NCI-H1436 treated with DMSO at 0.1 percent for 48 hours (cell line): ENCODE measurements at regions not wholly inside any gene's neighbourhood (a gene's known extent, or its start where the extent isn't known, plus 50 kb on each side); places are given as distances from the start of the nearest gene placed in this dataset.
"Not testable (repeated sequence)": the region's sequence is repeated elsewhere in the genome, so short reads cannot be mapped to it uniquely, and the experiment has no call there.

Source experiments
- DNase-seq: peaks from one replicate; lab custom pipeline; 2025; lab: John Stamatoyannopoulos, UW

DNA sequence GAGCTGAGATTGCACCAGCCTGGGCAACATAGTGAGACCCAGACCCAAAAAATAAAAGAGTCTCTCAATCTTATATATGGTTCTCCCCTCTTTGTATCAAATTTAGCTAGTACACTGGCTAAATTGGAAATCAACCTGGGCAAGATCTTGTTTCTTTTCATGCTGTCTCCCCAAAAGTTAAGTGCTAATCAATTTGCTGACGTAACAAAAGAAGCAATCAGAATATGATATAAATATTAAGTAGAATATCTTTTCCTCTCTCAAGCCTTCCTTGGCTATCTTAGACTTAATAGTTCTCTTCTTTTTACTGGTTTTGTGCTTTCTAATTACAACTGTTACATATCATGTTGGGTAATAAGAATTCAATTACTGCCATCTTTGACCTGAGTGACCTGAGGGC lies 258.9 kb downstream of the KCNRG start:
- DNase-seq, result no peak

DNA sequence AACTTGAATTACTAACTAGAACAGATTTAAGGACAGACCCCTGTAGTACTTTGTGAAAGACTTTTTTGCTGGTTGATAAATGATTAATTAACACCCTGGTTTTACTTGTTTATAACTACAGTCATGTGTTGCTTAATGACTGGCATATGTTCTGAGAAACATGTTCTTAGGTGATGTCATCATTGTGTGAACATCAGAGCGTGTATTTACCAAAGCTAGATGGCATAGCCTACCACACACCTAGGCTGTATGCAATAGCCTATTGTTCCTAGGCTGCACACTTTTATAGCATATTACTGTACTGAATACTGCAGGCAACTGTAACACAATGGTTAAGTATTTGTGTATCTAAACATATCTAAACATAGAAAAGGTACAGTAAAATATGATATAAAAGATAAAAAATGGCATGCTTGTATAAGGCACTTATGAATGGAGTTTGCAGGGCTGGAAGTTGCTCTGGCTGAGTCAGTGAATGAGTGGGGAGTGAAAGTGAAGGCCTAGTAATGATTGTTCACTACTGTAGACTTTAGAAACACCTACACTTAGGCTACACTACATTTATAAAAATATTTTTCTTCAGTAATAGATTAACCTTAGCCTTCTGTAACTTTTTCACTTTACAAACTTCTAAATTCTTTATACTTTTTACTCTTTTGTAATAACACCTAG lies 260.3 kb downstream of the KCNRG start:
- DNase-seq, result no peak

DNA sequence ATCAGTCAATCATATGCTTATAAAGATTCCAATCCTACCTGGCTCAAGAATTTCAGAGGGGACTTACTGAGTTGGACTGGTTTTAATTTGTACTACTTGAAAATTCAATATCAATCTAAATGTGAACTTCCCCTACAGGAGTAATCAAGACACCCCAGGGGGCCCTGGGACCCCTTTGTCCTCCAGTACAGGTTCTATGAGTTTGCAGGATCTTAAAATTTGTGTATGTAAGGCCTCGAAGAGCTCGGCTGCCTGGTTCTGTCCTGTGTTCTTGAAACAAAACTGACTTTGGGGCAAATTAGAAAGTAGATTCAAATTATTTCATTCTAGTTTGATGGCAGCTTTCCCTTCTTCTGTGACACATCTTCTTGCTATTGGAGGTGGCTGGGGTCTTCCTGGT lies 261.3 kb downstream of the KCNRG start:
- no peak for DNase-seq

DNA sequence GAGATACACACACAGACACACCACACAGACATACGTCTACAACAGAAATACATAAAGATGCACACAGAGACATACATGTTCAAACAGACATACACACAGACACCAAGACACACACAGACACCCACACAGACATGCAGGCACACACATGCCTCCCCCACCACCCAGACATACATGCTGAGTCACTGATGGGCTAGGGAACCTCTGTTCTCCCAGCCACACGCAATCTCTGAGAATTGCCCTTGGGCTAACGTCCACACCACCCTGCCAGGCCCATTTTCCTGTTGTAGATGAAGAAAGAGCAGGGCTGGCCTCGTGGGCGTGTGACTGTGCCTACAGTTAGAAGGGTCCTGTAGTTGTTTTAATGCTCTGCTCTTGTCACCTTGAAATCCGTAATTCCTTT lies 261.9 kb downstream of the KCNRG start:
- no peak for DNase-seq

DNA sequence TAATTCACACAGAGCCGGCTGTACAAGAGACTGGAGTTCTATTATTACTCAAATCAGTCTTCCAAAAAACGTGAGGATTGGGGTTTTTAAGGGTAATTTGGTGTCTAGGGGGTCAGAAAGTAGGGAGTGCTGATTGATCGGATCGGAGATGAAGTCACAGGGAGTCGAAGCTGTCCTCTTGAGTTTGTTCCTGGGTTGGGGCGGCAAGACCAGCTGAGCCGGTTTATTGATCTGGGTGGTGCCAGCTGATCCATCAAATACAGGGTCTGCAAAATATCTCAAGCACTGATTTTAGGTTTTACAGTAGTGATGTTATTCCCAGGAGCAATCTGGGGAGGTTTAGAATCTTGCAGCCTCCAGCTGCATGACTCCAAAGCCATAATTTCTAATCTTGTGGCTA lies 262.7 kb downstream of the KCNRG start:
- DNase-seq, result no peak

DNA sequence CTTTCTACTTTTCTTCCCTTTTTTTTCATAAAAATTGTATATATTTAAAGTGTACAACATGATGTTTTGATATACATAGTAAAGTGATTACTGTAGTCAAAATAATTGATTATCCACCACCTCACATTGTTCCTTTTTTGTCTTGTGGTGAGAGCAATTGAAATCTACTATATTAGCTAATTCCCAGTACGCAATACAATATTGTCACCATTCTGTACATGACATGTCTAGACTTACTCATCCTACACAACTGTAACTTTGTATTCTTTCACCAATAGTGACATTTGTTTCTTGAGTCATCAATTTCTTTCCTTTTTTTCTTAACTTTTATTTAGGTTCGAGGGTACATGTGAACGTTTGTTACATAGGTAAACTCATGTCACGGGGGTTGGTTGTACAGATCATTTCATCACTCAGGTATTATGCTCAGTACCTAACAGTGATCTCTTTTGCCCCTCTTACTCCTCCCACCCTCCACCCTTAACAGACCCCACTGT lies 265.2 kb downstream of the KCNRG start:
- DNase-seq, result no peak

DNA sequence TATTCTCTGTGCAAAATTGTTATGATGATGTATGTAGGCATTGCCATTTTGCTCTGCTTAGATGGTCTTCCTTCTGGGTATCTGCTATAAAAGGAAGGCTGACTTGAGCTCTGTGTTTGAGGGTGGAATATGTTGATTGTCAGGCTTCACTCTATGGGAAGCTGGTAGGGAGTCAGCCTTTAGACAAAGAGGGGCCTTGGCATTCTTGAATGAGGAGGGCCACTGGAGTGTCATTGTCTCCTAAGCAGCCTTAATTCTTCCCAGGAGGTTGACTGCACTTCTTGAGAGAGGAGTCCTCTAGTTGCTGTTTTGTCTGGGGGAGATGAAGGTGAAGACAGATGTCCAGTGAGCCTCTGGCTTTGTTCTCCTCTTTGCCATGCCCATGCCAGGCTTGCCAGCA lies 266.8 kb downstream of the KCNRG start:
- no peak for DNase-seq

DNA sequence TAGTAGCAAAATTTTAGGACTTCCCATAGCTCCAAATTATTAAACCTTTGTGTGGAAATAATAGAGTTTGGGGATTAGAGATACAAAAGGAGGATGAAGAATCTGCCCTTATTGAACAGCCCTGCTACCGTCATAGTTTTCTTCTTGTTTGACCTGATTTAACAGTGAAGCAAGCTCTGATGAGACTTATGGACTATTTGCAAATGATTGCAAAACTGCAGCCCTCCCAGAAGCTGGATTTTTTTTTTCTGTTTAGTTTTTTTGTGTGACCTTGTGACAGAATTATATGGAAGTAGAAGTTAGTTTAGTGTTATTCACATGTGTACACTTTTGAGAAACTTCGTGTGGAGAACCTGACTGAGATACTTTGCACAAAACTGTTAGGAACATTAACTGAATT lies 267.8 kb downstream of the KCNRG start:
- DNase-seq, result no peak

DNA sequence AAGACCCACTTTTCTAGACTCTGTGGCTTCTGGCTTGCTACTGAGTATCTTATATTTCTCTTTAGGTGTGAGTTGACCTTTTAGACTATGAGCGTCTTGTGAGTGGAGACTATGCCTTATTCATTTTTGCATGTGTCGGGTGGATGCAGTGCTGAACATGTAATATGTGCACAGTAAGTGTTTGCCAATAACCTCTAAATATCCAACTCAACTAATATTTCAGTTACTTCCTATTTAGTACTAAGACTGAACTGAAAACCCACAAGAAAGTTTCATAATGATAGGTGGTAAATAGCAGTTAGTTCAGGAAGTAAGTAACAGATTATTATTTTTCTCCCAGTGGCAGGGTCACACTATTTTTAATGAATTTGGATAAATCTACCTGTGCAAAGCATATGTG lies 269.3 kb downstream of the KCNRG start:
- no peak for DNase-seq

DNA sequence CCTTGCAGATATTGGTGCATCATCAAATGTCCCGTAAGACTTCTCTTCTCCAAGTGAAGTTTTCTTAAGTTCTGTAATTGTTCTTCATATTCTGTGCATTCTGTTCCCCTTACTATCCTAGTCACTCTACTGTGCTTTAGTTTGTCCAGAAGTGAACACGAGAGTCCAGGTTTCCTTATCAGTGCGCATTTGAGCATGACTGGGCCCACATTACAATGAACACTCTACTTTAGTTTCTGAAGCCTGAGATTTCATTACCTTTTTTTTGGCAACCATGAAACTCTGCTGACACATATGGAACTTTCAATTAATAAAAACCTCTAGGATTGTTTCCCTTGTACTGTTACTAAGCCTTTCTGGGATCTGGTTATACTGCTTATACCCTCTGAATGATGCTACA lies 270.0 kb downstream of the KCNRG start:
- DNase-seq, result no peak

DNA sequence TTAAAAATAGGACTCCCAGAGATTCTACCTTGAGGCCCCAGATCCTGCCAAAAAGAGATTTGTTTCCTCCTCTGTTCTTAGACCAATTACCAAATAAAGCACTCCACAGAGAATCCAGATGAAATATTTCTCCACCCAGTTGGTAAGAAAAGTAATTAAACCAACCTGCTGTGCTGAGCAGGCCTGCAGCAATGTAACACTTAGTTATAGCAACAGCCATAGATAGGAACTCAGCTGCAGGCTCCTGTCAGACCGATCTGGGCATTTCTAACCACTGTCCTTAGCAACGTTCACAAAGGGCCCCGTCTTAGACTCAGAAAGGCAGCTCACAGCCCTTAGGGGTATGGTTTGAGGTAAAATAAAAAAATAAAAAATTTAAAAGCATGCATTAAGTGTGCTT lies 271.1 kb downstream of the KCNRG start:
- no peak for DNase-seq

DNA sequence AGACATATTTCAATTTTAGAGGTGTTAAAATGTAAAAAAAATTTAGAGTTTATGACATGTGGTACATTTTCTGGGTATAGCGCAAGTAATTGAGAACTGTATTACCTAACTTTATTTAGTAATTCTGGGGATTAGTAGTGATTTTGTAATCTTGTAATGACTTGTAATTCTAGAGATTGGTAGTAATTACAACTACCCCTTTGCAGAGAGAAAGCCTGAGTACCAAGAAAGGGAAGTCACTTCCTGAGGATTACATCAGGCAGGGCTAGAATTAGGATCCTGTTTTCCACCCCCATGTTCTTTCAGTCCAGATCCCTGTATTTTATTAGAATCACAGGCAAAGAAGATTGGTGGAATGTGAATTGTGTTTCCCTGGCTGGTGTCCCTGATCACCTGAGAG lies 274.9 kb downstream of the KCNRG start:
- no peak for DNase-seq

DNA sequence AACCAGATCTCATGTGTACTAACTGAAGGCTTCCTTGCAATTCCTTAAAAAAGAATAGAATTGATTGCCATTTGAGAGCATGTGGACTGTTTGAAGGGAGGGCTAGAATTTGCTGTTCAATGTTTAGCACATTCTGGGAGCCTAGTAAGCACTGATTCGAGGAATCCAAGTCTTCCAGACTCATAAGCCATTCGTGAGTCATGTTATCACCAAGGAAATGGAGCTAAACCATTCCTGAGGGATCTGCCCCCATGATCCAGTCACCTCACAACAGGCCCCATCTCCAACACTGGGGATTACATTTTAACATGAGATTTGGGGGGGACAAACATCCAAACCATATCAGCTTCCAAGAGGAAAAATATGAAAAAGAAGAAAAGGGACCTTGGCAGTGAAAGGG lies 276.4 kb downstream of the KCNRG start:
- no peak for DNase-seq

DNA sequence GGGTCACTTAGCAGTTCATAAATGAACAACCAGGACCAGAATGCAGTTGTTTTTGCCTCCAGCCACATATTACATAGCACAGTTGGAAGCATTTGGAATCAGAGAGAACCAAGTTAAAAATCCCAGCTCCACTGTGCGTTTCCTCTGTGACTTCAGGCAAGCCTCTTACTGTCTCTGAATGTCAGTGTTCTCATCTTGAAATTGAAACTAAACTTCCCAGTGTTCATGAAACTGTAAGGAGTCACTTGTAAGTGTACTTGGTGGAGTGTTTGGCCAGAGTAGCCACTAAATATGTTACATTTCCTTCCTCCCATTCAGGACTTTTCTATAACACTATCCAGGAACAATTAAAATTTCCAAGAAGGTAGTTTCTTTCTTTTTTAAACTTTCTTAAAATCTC lies 276.8 kb downstream of the KCNRG start:
- no peak for DNase-seq

DNA sequence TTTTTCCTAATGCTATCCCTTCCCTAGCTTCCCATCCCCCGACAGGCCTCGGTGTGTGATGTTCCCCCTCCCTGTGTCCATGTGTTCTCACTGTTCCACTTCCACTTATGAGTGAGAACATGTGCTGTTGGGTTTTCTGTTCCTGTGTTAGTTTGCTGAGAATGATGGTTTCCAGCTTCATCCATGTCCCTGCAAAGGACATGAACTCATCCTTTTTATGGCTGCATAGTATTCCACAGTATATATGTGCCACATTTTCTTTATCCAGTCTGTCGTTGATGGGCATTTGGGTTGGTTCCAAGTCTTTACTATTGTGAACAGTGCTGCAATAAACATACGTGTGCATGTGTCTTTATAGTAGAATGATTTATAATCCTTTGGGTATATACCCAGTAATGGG lies 279.2 kb downstream of the KCNRG start:
- not testable (repeated sequence) for DNase-seq

DNA sequence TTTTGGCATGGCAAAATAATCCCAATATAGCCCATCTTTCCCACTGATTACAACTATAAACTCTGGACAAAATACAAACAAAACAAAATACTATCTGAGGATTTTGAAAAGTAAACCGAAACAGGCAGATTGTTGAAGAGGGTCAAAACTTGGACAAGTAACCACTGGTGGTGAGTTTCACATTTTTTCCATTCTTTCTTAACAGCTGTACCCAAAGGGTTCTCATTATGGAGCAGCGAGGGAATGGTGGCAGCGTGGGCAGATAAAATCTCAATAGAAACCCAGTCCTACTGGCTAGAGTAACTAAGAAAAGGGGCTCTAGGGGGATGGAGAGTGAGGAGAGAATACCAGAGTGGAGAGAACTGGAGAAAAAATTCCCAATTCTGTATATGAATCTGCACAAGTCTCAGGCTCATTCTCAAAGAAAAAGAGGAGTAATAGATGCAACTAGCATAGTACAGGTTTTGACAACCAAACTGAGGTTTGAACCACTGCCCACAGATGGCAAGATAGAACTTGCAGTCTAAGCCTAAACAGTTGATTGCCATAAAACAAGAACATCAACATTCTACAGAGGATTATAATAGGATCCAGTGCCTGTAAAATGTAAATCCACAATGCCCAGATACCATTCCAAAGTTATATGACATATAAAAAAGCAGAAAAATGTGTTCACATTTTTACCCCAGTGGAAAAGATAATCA lies 284.5 kb downstream of the KCNRG start:
- no peak for DNase-seq

DNA sequence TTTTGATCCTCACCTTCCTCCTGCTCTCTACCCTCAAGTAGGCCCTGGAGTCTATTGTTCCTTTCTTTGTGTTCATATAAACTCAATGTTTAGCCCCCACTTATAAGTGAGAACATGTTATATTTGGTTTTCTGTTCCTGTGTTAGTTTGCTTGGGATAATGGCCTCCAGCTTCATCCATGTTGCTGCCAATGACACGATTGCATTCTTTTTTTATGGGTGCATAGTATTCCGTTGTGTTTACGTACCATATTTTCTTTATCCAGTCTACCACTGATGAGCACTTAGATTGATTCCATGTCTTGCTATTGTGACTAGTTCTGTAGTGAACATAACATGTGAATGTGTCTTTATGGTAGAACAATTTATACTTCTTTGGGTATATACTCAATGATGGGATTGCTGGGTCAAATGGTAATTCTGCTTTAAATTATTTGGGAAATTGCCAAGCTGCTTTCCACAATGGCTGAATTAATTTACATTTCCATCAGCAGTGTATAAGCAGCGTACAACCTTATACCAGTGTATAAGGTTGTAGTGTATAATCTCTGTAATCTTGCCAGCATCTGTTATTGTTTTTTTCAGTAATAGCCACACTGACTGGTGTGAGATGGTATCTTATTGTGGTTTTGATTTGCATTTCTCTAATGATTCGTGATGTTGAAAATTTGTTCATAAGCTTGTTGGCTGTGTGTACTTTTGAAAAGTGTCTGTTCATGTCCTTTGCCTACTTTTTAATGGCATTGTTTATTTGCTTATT lies 288.9 kb downstream of the KCNRG start:
- DNase-seq, result no peak

DNA sequence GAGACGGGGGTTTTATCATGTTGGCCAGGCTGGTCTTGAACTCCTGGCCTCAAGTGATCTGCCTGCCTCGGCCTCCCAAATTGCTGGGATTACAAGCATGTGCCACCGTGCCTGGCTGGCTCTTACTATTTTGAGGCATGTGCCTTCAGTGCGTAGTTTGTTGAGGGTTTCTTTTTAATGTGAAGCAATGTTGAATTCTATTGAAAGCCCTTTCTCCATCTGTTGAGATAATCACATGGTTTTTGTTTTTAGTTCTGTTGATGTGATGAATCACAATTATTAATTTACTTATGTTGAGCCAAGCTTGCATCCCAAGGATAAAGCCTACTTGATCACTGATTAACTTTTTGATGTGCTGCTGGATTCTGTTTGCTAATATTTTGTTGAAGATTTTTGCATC lies 290.9 kb downstream of the KCNRG start:
- no peak for DNase-seq

DNA sequence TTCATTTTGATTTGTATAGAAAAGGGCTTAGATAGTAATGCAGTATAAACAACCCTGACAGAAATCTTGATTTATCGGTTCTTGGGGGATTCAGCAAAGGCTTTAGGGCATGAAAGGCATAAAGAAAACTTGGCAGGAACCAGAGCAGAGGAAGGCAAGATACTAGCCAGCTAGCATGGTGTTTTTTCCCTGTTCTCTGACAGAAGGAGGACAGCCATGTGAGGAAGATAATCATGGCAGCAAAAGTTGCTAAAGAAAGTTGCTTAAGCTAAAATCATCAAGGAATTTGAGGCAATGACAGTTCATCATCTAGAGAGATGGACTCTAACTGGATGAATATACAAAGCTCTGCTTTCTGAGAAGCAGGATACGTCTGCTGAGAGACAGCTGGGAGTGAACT lies 294.1 kb downstream of the KCNRG start:
- DNase-seq, result no peak

DNA sequence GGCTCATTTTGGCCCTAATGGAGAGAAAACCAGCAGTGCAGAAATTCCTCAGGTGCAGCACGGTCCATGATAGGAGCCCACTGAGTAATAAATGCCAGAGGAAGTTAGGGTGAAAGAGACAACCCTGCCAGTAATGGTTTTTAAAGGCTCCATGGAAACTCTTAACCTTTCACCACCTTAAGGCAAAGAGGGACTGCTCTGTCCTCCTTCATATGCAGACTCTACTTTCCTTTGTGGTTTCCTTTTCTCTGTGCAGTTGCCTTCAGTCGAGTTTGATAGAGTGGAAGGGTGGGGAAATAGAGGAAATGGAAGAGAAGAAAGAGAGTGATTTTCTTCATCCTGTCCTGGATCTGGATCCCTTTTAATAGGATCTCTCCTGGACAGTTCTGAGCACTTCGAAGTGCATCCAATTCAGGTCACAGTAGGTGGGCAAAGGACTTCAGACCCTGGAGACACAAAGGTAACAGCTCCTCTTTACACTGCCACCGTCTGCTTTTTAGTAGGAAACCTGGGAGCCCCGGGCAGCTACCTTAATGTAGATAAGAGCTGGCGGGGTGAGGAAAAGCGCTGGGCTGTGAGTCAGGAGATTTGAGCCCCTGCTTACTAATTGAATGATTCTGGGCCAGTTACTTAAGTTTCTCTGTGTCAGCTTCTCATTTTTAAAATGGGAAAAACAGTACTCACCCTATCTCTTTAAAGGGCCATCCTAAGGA lies 294.8 kb downstream of the KCNRG start:
- no peak for DNase-seq

DNA sequence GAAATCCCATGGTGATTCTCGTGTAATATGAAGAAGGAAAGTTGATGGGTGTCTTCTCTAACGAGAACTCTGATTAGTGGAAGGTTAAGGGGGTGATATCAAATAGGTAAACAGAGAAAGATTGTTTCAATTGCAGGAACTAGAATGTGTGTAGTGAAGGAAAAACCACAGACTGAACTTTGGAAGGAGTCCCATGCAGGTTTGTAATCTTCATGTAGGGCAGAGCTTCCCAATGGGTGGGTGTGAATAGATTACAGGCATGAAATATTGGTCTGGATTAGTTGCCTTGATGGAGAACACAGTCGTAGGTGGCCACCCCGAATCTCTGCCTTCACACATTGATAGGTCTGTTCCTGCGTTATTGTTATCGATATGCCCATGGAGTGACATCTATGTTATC lies 295.5 kb downstream of the KCNRG start:
- DNase-seq, result no peak

DNA sequence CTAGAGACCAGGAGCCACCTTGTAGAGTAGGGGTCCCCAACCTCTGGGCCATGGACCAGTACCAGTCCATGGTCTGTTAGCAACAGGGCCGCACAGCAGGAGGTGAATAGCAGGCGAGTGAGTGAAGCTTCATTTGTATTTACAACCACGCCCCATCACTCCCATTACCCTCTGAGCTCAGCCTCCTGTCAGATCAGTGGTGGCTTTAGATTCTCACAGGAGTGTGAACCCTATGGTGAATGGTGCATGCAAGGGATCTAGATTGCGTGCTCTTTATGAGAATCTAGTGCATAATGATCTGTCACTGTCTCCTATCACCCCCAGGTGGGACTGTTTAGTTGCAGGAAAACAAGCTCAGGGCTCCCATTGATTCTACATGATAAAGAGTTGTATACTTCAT lies 303.6 kb downstream of the KCNRG start:
- no peak for DNase-seq
